ENCODE measurements at regions not wholly inside any gene's neighbourhood (a gene's known extent, or its start where the extent isn't known, plus 50 kb on each side); places are given as distances from the start of the nearest gene placed in this dataset.

GRCh38 chr7:34296663-34297062 lies 361.4 kb upstream of the NPSR1 start:
- Histone ChIP-seq H4K20me1 (ENCODE audit: insufficient read depth, low read length) (no peaks in the 10 kb centered on the region), H3K4me1 (ENCODE audit: control insufficient read depth in 1 of 2, insufficient read depth in 2 of 2, low read length in 2 of 2) (no peaks in the 10 kb centered on the region), H3K79me2 (ENCODE audit: insufficient read depth, low read length) (no peaks in the 10 kb centered on the region), H3K9ac (ENCODE audit: insufficient read depth, low read length, poor library complexity, severe bottlenecking) (no peak overlapping the region), H3K9me3 (replicated peaks in 1 of 2; ENCODE audit: control insufficient read depth in 1 of 2, insufficient read depth in 1 of 2, low read length in 2 of 2) (peaks cover 0 to 3% of the 10 kb centered on the region in 2 donors), H3K4me2 (replicated peaks; ENCODE audit: extremely low read depth, low read length, poor library complexity, severe bottlenecking) (no peak overlapping the region), H3K36me3 (replicated peaks in 1 of 2; ENCODE audit: control insufficient read depth in 1 of 2, insufficient read depth in 2 of 2, low read length in 2 of 2) (no peaks in the 10 kb centered on the region), H2AFZ (ENCODE audit: insufficient read depth, low read depth, low read length, poor library complexity, severe bottlenecking) (no peak overlapping the region), H3K27me3 (ENCODE audit: control insufficient read depth in 2 of 2, insufficient read depth in 2 of 2, low read length in 2 of 2) (no peaks in the 10 kb centered on the region), H3K27ac (ENCODE audit: low read depth in 1 of 2, low read length in 2 of 2) (no peak overlapping the region), H3K4me3 (replicated peaks in 1 of 3; ENCODE audit: low read depth in 2 of 3, low read length in 3 of 3) (no peak overlapping the region)
- Mint-ChIP-seq H3K4me3 (no peak overlapping the region), H3K27ac (no peak overlapping the region), H3K27me3 (ENCODE audit: low read depth in 3 of 3) (peaks cover 0 to 2% (median 0%) of the 10 kb centered on the region in 3 donors), H3K9me3 (peaks cover 0 to 12% (median 4%) of the 10 kb centered on the region in 7 donors), H3K4me1 (no peaks in the 10 kb centered on the region), H3K36me3 (no peaks in the 10 kb centered on the region)
- no peak for DNase-seq
- TF ChIP-seq, protein P1, sequence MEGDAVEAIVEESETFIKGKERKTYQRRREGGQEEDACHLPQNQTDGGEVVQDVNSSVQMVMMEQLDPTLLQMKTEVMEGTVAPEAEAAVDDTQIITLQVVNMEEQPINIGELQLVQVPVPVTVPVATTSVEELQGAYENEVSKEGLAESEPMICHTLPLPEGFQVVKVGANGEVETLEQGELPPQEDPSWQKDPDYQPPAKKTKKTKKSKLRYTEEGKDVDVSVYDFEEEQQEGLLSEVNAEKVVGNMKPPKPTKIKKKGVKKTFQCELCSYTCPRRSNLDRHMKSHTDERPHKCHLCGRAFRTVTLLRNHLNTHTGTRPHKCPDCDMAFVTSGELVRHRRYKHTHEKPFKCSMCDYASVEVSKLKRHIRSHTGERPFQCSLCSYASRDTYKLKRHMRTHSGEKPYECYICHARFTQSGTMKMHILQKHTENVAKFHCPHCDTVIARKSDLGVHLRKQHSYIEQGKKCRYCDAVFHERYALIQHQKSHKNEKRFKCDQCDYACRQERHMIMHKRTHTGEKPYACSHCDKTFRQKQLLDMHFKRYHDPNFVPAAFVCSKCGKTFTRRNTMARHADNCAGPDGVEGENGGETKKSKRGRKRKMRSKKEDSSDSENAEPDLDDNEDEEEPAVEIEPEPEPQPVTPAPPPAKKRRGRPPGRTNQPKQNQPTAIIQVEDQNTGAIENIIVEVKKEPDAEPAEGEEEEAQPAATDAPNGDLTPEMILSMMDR (IDR thresholded peaks at IDR 0.05): no peak
- intact Hi-C loops (cut with micrococcal nuclease): no loop called here
- no CpG with 5 or more reads among the region's 1 CpG for WGBS (ENCODE audit: insufficient coverage)

GRCh38 chr7:34298492-34299013 lies 359.5 kb upstream of the NPSR1 start:
- no peak for DNase-seq
- Histone ChIP-seq H3K79me2 (ENCODE audit: insufficient read depth, low read length) (no peaks in the 10 kb centered on the region), H3K9me3 (replicated peaks in 1 of 2; ENCODE audit: control insufficient read depth in 1 of 2, insufficient read depth in 1 of 2, low read length in 2 of 2) (peaks cover 0 to 3% of the 10 kb centered on the region in 2 donors), H3K9ac (ENCODE audit: insufficient read depth, low read length, poor library complexity, severe bottlenecking) (no peak overlapping the region), H3K27ac (ENCODE audit: low read depth in 1 of 2, low read length in 2 of 2) (no peak overlapping the region), H3K4me3 (replicated peaks in 1 of 3; ENCODE audit: low read depth in 2 of 3, low read length in 3 of 3) (no peak overlapping the region), H3K4me1 (ENCODE audit: control insufficient read depth in 1 of 2, insufficient read depth in 2 of 2, low read length in 2 of 2) (no peaks in the 10 kb centered on the region), H3K27me3 (ENCODE audit: control insufficient read depth in 2 of 2, insufficient read depth in 2 of 2, low read length in 2 of 2) (no peaks in the 10 kb centered on the region), H2AFZ (ENCODE audit: insufficient read depth, low read depth, low read length, poor library complexity, severe bottlenecking) (no peak overlapping the region), H4K20me1 (ENCODE audit: insufficient read depth, low read length) (no peaks in the 10 kb centered on the region), H3K36me3 (replicated peaks in 1 of 2; ENCODE audit: control insufficient read depth in 1 of 2, insufficient read depth in 2 of 2, low read length in 2 of 2) (no peaks in the 10 kb centered on the region), H3K4me2 (replicated peaks; ENCODE audit: extremely low read depth, low read length, poor library complexity, severe bottlenecking) (no peak overlapping the region)
- TF ChIP-seq, protein P1 (IDR thresholded peaks at IDR 0.05): no peak
- Mint-ChIP-seq H3K4me1 (no peaks in the 10 kb centered on the region), H3K27me3 (ENCODE audit: low read depth in 3 of 3) (peaks cover 0 to 2% (median 0%) of the 10 kb centered on the region in 3 donors), H3K4me3 (no peak overlapping the region), H3K27ac (no peak overlapping the region), H3K36me3 (no peaks in the 10 kb centered on the region), H3K9me3 (peaks cover 0 to 12% (median 4%) of the 10 kb centered on the region in 7 donors)
- WGBS (ENCODE audit: insufficient coverage): no CpG with 5 or more reads among the region's 4 CpGs
- intact Hi-C loops (cut with micrococcal nuclease): no loop called here
